GM19025 (cell line): ENCODE measurements at regions not wholly inside any gene's neighbourhood (a gene's known extent, or its start where the extent isn't known, plus 50 kb on each side); places are given as distances from the start of the nearest gene placed in this dataset.

Experiments used
- ATAC-seq: cut with Tn5 transposase; IDR thresholded peaks from one replicate; pipeline ENCODE4 v1.9.1; 2021; ENCODE audit warnings: mild to moderate bottlenecking, low read depth, moderate library complexity; ENCODE audit not compliant: unreplicated experiment

- no peak for ATAC-seq
These were observed 200.5 kb upstream of the ANO3 start for GRCh38 chr11:26131406-26131805.

- ATAC-seq, result no peak
These were observed 197.9 kb upstream of the ANO3 start for GRCh38 chr11:26134053-26134452.

GRCh38 chr11:26134481-26135355 is 197.2 kb upstream of the ANO3 start:
- peak; percentile 55 for ATAC-seq

GRCh38 chr11:26137651-26138050 is 194.3 kb upstream of the ANO3 start:
- no peak for ATAC-seq

GRCh38 chr11:26142891-26143290 is 189.0 kb upstream of the ANO3 start:
- ATAC-seq, result no peak

GRCh38 chr11:26143566-26144290 is 188.2 kb upstream of the ANO3 start:
- ATAC-seq, result no peak

- ATAC-seq, result no peak
These were observed 187.6 kb upstream of the ANO3 start for GRCh38 chr11:26144291-26144690.

- ATAC-seq, result no peak
These were observed 187.0 kb upstream of the ANO3 start for GRCh38 chr11:26144911-26145310.

GRCh38 chr11:26149585-26149984 is 182.3 kb upstream of the ANO3 start:
- no peak for ATAC-seq

- ATAC-seq, result no peak
These were observed 181.9 kb upstream of the ANO3 start for GRCh38 chr11:26150031-26150430.

GRCh38 chr11:26158251-26158650 is 173.7 kb upstream of the ANO3 start:
- no peak for ATAC-seq

GRCh38 chr11:26162291-26162690 is 169.6 kb upstream of the ANO3 start:
- ATAC-seq, result no peak

GRCh38 chr11:26186389-26186788 is 145.5 kb upstream of the ANO3 start:
- no peak for ATAC-seq

- ATAC-seq, result no peak
These were observed 144.3 kb upstream of the ANO3 start for GRCh38 chr11:26187639-26188038.

GRCh38 chr11:26188554-26188953 is 143.4 kb upstream of the ANO3 start:
- ATAC-seq, result no peak

GRCh38 chr11:26191193-26191592 is 140.7 kb upstream of the ANO3 start:
- ATAC-seq, result no peak

- no peak for ATAC-seq
These were observed 138.1 kb upstream of the ANO3 start for GRCh38 chr11:26193694-26194365.

- no peak for ATAC-seq
These were observed 137.0 kb upstream of the ANO3 start for GRCh38 chr11:26194881-26195280.

- ATAC-seq, result no peak
These were observed 133.3 kb upstream of the ANO3 start for GRCh38 chr11:26198532-26199096.

- no peak for ATAC-seq
These were observed 132.4 kb upstream of the ANO3 start for GRCh38 chr11:26199331-26200095.
